ENCODE measurements at regions not wholly inside any gene's neighbourhood (a gene's known extent, or its start where the extent isn't known, plus 50 kb on each side); places are given as distances from the start of the nearest gene placed in this dataset.

GRCh38 chr1:30047576-30047975, 675.8 kb downstream of the MATN1 start:
- TF ChIP-seq CTCF (IDR thresholded peaks at IDR 0.05) (no peak), POLR2A (IDR thresholded peaks at IDR 0.05) (no peak), EP300 (IDR thresholded peaks at IDR 0.05) (no peak)

Measured in ovary (tissue), 3 donors.